DMS153 (cell line): ENCODE measurements at regions not wholly inside any gene's neighbourhood (a gene's known extent, or its start where the extent isn't known, plus 50 kb on each side); places are given as distances from the start of the nearest gene placed in this dataset.
"Not testable (repeated sequence)": the region's sequence is repeated elsewhere in the genome, so short reads cannot be mapped to it uniquely, and the experiment has no call there.

ENCODE experiments used
- DNase-seq: peaks from one replicate; lab custom pipeline; 2025; lab: John Stamatoyannopoulos, UW

- no peak for DNase-seq
Observed at GRCh38 chr5:90056911-90057705, 352.4 kb downstream of the CETN3 start.

GRCh38 chr5:90055831-90056328, 353.7 kb downstream of the CETN3 start:
- no peak for DNase-seq

GRCh38 chr5:90054612-90055011, 354.9 kb downstream of the CETN3 start:
- DNase-seq, result no peak

GRCh38 chr5:90051756-90052155, 357.8 kb downstream of the CETN3 start:
- no peak for DNase-seq

- DNase-seq, result no peak
Observed at GRCh38 chr5:90050103-90050502, 359.5 kb downstream of the CETN3 start.

GRCh38 chr5:90047113-90047512, 362.4 kb downstream of the CETN3 start:
- DNase-seq, result no peak

GRCh38 chr5:90040082-90040481, 369.5 kb downstream of the CETN3 start:
- DNase-seq, result not testable (repeated sequence)

GRCh38 chr5:90037646-90038045, 371.9 kb downstream of the CETN3 start:
- no peak for DNase-seq

GRCh38 chr5:90022711-90023053, 386.9 kb downstream of the CETN3 start:
- no peak for DNase-seq

GRCh38 chr5:90022002-90022710, 387.4 kb downstream of the CETN3 start:
- DNase-seq, result peak; percentile 2

GRCh38 chr5:90020575-90021538, 388.7 kb downstream of the CETN3 start:
- peak; percentile 11 for DNase-seq

- DNase-seq, result peak; percentile 0
Observed at GRCh38 chr5:90017239-90017638, 392.3 kb downstream of the CETN3 start.

GRCh38 chr5:90015584-90016018, 394.0 kb downstream of the CETN3 start:
- DNase-seq, result no peak

- no peak for DNase-seq
Observed at GRCh38 chr5:90014420-90014819, 395.1 kb downstream of the CETN3 start.

GRCh38 chr5:90000351-90000750, 409.2 kb downstream of the CETN3 start:
- no peak for DNase-seq

GRCh38 chr5:89998519-89999305, 410.8 kb downstream of the CETN3 start:
- DNase-seq, result no peak

GRCh38 chr5:89996890-89997289, 412.7 kb downstream of the CETN3 start:
- DNase-seq, result no peak

GRCh38 chr5:89996335-89996734, 413.2 kb downstream of the CETN3 start:
- no peak for DNase-seq

- DNase-seq, result no peak
Observed at GRCh38 chr5:89994266-89994665, 415.3 kb downstream of the CETN3 start.

- no peak for DNase-seq
Observed at GRCh38 chr5:89992201-89992600, 417.4 kb downstream of the CETN3 start.

GRCh38 chr5:89991592-89991991, 418.0 kb downstream of the CETN3 start:
- DNase-seq, result no peak
